GM18508 (cell line): ENCODE measurements at regions not wholly inside any gene's neighbourhood (a gene's known extent, or its start where the extent isn't known, plus 50 kb on each side); places are given as distances from the start of the nearest gene placed in this dataset.
"Not testable (repeated sequence)": the region's sequence is repeated elsewhere in the genome, so short reads cannot be mapped to it uniquely, and the experiment has no call there.

Experiments
- ATAC-seq: cut with Tn5 transposase; IDR thresholded peaks from one replicate; pipeline ENCODE4 v1.9.1; 2021; ENCODE audit warnings: moderate number of reproducible peaks; ENCODE audit not compliant: insufficient read depth, unreplicated experiment

DNA sequence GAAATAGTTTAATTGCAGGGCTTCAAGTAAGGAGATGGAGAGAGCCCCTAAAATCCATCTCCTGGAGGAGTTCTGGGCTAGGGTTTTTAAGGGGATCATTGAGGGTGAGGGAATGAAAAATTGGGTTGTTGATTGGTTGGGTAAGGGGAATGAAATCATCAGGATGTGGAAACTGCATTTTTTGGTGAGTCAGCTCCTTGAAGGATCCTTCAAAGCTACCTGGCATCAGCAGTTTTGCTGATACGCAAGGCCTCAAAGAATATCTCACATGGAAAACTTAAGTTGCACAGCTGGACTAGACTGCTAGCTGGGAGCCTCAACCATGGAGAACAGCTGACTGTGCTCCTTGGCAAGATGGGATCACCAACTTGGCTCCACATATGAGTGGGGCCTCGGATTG is 136.7 kb downstream of the FGF10 start:
- no peak for ATAC-seq

DNA sequence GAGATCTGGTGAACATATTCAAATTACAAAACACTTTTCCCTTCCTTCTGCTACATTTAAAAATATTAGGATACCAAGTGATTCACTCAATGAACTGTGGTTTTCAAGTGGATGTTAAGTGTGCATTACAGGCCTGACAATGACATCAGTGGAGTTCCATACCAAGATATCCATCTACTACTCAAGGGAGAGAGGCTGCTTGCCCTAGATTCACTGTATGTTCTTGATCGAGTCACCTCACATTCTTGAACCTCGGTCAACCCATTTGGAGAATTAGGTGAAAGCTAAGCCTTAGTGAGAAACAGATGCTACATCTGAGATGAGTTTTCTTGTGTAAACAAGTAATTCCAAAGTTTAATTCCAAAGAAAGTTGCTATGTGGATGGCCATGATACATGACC is 142.2 kb downstream of the FGF10 start:
- no peak for ATAC-seq

DNA sequence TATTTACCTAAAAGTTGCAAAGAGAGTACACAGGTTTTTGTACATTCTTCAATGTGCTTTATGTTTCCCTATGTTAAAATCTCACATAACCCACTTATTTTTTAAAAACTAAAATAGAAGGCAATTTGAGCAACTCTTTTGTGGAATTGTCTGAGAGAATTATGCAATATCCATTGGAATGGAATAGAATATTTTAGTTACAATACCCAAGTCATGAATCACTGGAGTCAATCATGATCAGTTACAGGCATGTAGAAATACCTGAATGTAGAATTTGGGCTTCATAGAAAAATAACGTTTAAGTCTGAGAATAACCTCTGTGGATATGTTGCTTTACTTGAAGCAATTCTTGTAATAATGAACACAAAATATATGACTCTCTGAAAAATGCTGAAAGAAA is 143.3 kb downstream of the FGF10 start:
- no peak for ATAC-seq

- no peak for ATAC-seq
Measured at GRCh38 chr5:44242791-44243190, 146.4 kb downstream of the FGF10 start.

DNA sequence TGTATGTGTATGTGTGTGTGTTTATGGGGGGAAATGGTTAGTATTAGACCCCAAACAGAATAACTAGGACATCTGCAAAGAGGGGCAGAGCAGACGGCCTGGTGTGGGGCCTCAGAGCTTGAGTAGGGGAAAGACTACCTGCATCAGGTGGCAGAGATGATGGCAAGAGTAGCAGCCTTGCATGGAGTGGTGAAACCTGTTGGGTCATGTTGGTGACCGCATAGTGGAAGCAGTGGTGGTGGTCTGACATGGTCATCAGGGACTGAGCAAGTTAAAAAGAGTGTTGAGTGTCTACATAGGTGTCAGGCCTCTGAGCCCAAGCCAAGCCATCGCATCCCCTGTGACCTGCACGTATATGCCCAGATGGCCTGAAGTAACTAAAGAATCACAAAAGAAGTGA is 153.2 kb downstream of the FGF10 start:
- no peak for ATAC-seq

- no peak for ATAC-seq
Measured at GRCh38 chr5:44233691-44234090, 155.5 kb downstream of the FGF10 start.

GRCh38 chr5:44225231-44226160 is 163.7 kb downstream of the FGF10 start:
- ATAC-seq = no peak

- ATAC-seq = no peak
Measured at GRCh38 chr5:44199408-44199807, 189.8 kb downstream of the FGF10 start.

DNA sequence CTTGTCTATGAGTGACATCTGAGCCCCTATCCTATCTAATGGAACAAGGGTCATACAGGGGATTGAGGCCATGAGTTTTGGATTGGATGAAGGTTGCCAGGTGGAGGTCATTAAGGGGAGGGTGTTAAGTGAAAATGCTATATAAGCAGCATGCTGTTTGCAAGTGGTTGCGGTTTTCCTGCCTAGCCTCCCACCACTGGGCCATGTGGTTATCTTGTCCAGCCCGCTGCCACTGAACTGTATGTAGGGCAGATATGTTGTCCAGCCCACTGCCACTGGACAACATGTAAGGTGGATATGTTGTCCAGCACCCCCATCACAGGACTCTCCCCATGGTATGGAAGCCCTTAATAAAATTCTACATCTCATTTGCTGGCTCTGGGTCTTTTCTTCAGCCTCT is 200.0 kb downstream of the FGF10 start:
- no peak for ATAC-seq

DNA sequence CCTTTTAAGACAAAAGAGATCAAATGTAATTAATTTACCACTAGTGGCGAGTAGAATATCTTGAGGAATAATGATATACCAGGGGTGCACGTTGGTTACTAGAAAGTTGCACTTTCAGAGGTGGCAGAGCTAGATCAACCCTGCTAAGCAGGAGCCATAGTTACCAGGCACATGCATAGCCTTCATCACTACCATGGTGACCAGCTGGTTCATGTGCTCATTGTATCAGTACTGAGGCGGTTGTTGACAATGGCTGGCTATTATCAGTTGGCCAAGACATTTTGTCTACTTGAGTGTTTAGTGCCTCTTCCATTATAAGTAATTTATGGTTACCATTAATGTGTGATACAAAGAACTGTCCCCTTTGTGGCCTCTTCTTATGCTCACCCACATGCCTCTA is 201.2 kb downstream of the FGF10 start:
- ATAC-seq = no peak

DNA sequence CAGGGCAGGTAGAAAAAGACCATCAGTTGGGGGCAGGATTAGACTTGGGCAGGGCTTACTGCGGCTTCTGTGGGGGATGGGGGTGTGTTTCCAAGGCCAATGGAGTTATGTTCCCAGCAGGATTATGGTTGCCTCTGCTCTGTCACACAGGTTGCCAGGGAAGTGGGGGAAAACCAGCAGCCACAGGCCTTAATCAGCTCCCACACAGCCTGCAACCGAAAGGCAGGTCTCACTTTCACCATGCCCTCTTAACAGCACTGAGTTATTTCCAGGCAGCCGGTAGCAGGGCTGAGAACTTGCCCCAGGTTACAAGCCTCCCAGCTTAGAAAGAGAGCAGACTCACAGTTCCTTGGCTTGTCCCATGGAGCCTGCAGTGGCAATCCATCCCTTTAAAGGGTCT is 205.5 kb downstream of the FGF10 start:
- no peak for ATAC-seq

GRCh38 chr5:44183312-44183711 is 205.9 kb downstream of the FGF10 start:
- no peak for ATAC-seq

- no peak for ATAC-seq
Measured at GRCh38 chr5:44178414-44178813, 210.8 kb downstream of the FGF10 start.

- ATAC-seq = no peak
Measured at GRCh38 chr5:44167540-44167939, 221.7 kb downstream of the FGF10 start.

- ATAC-seq = no peak
Measured at GRCh38 chr5:44160369-44160768, 228.9 kb downstream of the FGF10 start.

DNA sequence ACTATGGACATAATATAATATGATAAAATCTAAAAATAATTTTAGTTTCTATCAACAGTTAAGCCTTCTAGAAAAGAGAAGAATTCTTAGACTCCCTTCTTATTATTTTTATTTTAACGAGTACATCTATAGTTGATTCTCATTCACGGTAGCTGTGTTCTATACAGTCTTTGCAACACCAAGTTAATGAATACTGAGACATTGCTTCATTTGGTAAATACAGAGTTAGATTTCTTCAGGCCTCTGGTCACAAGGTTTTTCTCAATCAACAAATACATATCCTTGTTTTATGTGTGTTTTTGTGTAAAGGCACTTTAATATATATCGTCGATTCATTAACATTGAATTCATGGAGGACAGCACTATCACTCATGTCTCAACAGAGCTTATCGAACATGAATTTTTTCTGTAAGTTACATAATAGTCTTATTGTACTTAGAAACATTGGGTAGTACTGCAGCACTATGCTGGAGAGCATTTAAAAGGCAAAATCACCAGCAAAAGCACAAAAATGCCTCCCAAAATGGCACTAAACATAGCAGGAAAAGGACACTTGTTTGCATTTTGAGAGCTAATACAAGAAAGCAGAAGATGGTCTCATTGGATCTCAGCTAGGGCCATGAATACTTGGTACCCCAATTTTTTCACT is 239.0 kb downstream of the FGF10 start:
- no peak for ATAC-seq

DNA sequence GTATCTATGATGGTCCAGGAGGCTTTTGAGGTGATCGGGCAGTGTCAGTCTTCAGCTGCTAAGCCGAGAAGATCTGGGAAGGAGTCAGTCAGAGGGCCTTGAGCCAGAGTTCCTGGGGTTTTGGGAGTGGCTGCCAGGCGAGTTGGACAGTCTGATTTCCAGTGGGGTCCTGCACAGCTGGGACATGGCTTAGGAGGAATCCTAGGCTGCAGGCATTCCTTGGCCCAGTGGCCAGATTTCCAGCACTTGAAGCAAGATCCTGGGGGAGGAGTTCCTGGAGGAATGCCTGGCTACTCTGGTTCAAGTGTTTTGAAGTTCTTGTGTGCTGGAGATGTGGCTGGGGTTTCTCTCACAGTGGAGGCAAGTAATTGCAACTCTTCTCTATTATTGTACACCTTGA is 271.3 kb downstream of the FGF10 start:
- ATAC-seq = not testable (repeated sequence)

DNA sequence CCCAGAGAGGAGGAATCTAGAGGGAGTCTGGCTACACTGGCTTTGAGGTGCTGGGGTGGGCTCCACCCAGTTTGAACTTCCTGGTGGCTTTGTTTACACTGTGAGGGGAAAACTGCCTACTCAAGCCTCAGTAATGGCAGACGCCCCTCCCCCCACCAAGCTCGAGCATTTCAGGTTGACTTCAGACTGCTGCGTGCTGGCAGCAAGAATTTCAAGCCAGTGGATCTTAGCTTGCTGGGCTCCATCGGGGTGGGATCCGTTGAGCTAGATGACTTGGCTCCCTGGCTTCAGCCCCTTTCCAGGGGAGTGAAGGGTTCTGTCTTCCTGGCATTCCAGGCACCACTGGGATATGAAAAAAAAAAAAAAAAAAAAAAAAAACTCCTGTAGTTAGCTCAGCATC is 281.0 kb downstream of the FGF10 start:
- ATAC-seq = not testable (repeated sequence)

- ATAC-seq = no peak
Measured at GRCh38 chr5:44099643-44100042, 289.6 kb downstream of the FGF10 start.

DNA sequence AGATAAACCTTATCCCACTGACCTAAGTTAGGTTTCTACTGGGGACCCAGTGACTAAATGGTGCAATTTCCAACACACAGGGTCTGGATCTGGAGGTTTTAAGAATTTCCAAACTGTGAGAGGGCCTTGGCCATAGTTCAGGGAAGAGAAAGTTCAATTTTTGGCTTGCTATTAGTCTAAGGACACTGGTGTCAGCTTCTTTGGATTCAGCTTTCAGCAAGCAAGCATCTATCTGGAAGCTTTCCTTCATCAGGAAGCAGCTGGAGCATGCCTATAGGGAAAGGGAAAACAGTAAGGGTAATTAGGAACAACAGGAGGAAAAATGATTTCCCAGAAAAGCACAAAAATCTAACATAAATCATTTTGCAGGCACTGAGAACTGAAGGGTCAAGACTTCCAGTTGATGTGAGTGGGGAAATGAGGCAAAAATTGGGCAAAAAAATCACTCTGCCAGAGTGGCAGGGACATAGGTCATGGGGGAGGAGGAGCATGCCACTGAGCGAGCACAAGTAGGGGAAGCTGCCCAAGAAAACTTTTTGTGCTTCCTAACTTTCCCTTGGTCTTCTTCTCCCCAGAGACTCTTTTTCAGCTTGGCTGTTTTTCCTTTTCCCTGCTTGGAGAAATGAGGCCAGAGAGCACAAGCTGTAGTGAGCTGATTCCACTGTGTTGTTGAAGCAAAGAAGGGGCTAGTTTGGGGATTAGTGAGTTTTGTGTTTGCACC is 299.6 kb downstream of the FGF10 start:
- no peak for ATAC-seq

GRCh38 chr5:44085083-44085482 is 304.1 kb downstream of the FGF10 start:
- ATAC-seq = no peak
